Large intestine (tissue), 3 donors: ENCODE measurements at regions not wholly inside any gene's neighbourhood (a gene's known extent, or its start where the extent isn't known, plus 50 kb on each side); places are given as distances from the start of the nearest gene placed in this dataset.

Source experiments
- DNase-seq, 2 donors: peaks; one replicate each; pipeline versions ENCODE4 v3.0.0 to v3.0.0-alpha.2; 2013
- H3K27ac ChIP-seq: one replicate; pipeline ENCODE4 v1.5.1; 2013; ENCODE audit warnings: low read length
- H3K27me3 ChIP-seq: 2 replicates; pipeline ENCODE4 v1.6.1; 2013; ENCODE audit warnings: low read length; ENCODE audit not compliant: control insufficient read depth, insufficient read depth
- H3K36me3 ChIP-seq: 2 replicates; pipeline ENCODE4 v1.6.1; 2013; ENCODE audit warnings: low read length; ENCODE audit not compliant: control insufficient read depth, insufficient read depth
- H3K4me1 ChIP-seq: one replicate; pipeline ENCODE4 v1.6.1; 2013; ENCODE audit warnings: low read length; ENCODE audit not compliant: control insufficient read depth, insufficient read depth
- H3K4me3 ChIP-seq: one replicate; pipeline ENCODE4 v1.5.1; 2013; ENCODE audit warnings: low read length
- H3K9me3 ChIP-seq: one replicate; pipeline ENCODE4 v1.6.1; 2013; ENCODE audit warnings: mild to moderate bottlenecking, low read depth, low read length, moderate library complexity; ENCODE audit not compliant: control insufficient read depth
- WGBS: methylation state at CpG from one replicate; pipeline ENCODE4 v1.1.5; 2013; ENCODE audit warnings: low lambda C conversion rate; ENCODE audit not compliant: insufficient coverage; 5-methylcytosine and 5-hydroxymethylcytosine counted together

GRCh38 chr9:1276474-1276873 lies 226.3 kb downstream of the DMRT2 start:
- DNase-seq, result no peak
- Histone ChIP-seq H3K9me3 (no peaks in the 10 kb centered on the region), H3K27ac (no peak overlapping the region), H3K36me3 (no peaks in the 10 kb centered on the region), H3K4me3 (no peak overlapping the region), H3K4me1 (no peaks in the 10 kb centered on the region), H3K27me3 (no peaks in the 10 kb centered on the region)
- WGBS, result no CpG with 5 or more reads among the region's 2 CpGs

DNA sequence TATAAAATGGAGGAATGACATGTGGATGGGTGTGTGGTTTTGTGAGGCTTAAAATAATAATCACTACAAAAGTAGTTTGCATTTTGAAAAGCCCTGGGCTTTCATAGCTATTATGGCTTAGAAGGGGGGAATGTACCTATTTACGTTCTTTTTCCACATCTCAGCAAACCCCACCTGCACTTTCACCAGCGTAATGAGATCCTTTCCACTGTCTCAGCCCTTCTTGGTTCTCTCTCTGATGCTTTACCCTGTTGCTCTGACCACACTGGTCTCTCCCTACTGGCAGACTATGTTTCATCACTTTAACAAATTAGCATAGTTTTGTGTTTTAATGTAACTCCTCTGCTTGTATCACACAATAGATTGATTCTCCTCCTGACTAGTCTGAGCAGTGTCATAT lies 234.6 kb downstream of the DMRT2 start:
- WGBS, result 83% methylated on average over 1 of the region's 2 CpGs

GRCh38 chr9:1285526-1285925 lies 235.4 kb downstream of the DMRT2 start:
- no peak for DNase-seq
- Histone ChIP-seq H3K27me3 (no peaks in the 10 kb centered on the region), H3K4me3 (no peak overlapping the region), H3K9me3 (no peaks in the 10 kb centered on the region), H3K27ac (no peak overlapping the region), H3K4me1 (no peaks in the 10 kb centered on the region), H3K36me3 (no peaks in the 10 kb centered on the region)
- WGBS, result no CpG with 5 or more reads among the region's 3 CpGs

More for the DNA sequence above, 234.6 kb downstream of the DMRT2 start:
- no peak for DNase-seq
- H3K9me3 ChIP-seq, result no peaks in the 10 kb centered on the region
- no peaks in the 10 kb centered on the region for H3K36me3 ChIP-seq
- no peak overlapping the region for H3K27ac ChIP-seq
- no peaks in the 10 kb centered on the region for H3K27me3 ChIP-seq
- no peak overlapping the region for H3K4me3 ChIP-seq
- H3K4me1 ChIP-seq, result no peaks in the 10 kb centered on the region

DNA sequence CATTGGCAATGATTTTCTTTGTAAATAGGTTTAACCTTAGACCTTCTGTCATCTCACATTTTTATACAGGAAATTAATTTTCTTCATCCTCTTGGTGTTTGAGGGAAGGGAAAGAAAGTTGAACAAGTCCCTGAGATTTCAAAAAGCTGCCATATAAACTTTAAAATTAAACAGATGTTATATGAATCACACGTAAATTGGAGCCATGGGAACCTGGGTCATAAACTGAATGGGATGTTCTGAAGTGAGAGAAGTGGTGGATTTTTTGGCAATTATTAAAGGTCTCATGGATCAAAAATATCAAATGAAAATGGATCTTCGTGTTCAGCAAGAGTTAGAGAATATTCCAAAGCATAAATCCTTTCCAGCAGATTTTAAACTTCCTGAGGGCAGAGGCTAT lies 242.2 kb downstream of the DMRT2 start:
- DNase-seq, result no peak
- no peaks in the 10 kb centered on the region for H3K9me3 ChIP-seq
- H3K27ac ChIP-seq, result no peak overlapping the region
- no peaks in the 10 kb centered on the region for H3K36me3 ChIP-seq
- 83% methylated on average over 1 of the region's 2 CpGs for WGBS
- no peaks in the 10 kb centered on the region for H3K4me1 ChIP-seq
- no peak overlapping the region for H3K4me3 ChIP-seq
- no peaks in the 10 kb centered on the region for H3K27me3 ChIP-seq

DNA sequence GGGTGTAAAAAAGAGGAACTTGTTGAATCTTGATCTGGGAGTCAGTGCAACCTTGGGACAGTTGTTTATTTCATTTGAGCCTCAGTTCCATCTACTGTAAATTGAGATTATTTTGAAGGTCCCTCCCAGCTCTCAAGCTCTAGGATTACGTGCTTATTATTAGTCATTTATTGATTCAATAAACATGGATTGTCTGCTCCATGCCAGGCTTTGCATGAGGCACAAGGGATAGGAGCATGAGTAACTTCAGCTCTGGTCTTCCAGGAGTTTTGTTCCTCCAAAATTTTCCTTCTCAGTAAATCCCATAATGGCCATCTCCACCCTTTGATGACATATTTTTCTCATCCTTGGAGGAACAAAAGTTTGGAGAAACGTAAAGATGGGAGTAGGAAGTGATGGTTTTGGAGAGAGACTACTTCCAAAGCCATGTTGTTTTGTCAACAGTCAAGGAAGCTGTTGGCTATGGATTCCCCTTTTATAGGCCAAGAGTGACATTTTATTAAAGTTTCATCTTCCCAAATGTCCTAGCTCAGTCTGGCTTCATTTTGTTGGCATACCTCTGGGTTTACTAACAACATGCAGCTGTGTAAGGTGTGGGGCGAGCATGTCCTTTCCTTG lies 244.6 kb downstream of the DMRT2 start:
- DNase-seq, result no peak
- 60% methylated on average over 1 of the region's 3 CpGs for WGBS
- Histone ChIP-seq H3K27ac (no peak overlapping the region), H3K9me3 (no peaks in the 10 kb centered on the region), H3K4me3 (no peak overlapping the region), H3K4me1 (no peaks in the 10 kb centered on the region), H3K36me3 (no peaks in the 10 kb centered on the region), H3K27me3 (no peaks in the 10 kb centered on the region)

- no CpG with 5 or more reads among the region's 1 CpG for WGBS
- Histone ChIP-seq H3K9me3 (no peaks in the 10 kb centered on the region), H3K4me3 (no peak overlapping the region), H3K27ac (no peak overlapping the region), H3K36me3 (no peaks in the 10 kb centered on the region), H3K27me3 (no peaks in the 10 kb centered on the region), H3K4me1 (no peaks in the 10 kb centered on the region)
- DNase-seq, result no peak
These were observed 246.2 kb downstream of the DMRT2 start for GRCh38 chr9:1296331-1296730.

DNA sequence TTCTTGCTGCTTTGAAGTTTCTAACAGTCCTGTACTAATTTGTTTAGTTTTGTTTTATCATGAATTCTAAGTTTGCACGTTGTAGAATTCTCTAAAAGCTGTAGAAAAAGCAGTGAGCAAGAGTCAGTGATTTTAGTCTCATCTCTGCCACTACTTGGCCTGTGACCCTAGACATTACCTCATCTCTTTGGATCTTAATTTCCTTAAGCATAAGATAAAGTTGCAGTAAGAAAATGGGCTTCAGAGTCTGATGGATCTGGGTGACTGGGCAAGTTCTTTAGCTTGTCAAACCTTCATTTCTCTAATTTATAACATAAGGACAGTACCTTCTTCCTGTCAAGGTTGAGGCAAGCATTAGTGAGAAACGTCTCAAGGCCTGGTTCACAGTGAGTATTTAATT lies 247.9 kb downstream of the DMRT2 start:
- H3K4me1 ChIP-seq, result no peaks in the 10 kb centered on the region
- no peaks in the 10 kb centered on the region for H3K27me3 ChIP-seq
- DNase-seq, result no peak
- no peaks in the 10 kb centered on the region for H3K36me3 ChIP-seq
- H3K27ac ChIP-seq, result no peak overlapping the region
- H3K9me3 ChIP-seq, result no peaks in the 10 kb centered on the region
- no peak overlapping the region for H3K4me3 ChIP-seq
- WGBS, result no CpG with 5 or more reads among the region's 2 CpGs

- Histone ChIP-seq H3K27me3 (no peaks in the 10 kb centered on the region), H3K27ac (no peak overlapping the region), H3K9me3 (no peaks in the 10 kb centered on the region), H3K4me1 (no peaks in the 10 kb centered on the region), H3K36me3 (no peaks in the 10 kb centered on the region), H3K4me3 (no peak overlapping the region)
- WGBS, result 13% methylated on average over 1 of the region's 1 CpG
- no peak for DNase-seq
These were observed 250.8 kb downstream of the DMRT2 start for GRCh38 chr9:1300941-1301340.

DNA sequence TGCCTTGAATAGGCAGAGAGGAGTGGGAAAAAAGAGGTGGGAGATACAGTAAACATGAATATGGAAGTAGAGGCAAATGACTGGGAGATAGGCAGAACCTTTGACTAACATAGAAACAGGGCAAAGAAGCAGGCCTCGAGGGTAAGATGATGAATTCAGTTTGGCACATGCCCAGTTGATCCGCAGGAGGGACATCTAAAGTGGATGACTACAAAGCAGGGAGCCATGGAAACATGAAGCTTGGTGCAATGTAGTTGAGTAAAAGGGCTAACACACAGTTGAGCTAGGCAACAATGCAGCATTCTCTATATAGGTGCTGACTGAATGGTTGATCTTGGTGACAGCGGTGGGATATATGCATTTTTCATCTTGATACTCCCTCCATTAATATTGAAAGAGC lies 253.8 kb downstream of the DMRT2 start:
- 71% methylated on average over 1 of the region's 3 CpGs for WGBS
- no peak overlapping the region for H3K4me3 ChIP-seq
- H3K36me3 ChIP-seq, result no peaks in the 10 kb centered on the region
- no peaks in the 10 kb centered on the region for H3K27me3 ChIP-seq
- no peaks in the 10 kb centered on the region for H3K9me3 ChIP-seq
- H3K4me1 ChIP-seq, result no peaks in the 10 kb centered on the region
- DNase-seq, result no peak
- H3K27ac ChIP-seq, result no peak overlapping the region

- WGBS, result 100% methylated on average over 1 of the region's 2 CpGs
- Histone ChIP-seq H3K27ac (no peak overlapping the region), H3K4me1 (no peaks in the 10 kb centered on the region), H3K9me3 (no peaks in the 10 kb centered on the region), H3K36me3 (no peaks in the 10 kb centered on the region), H3K27me3 (no peaks in the 10 kb centered on the region), H3K4me3 (no peak overlapping the region)
- no peak for DNase-seq
These were observed 261.4 kb downstream of the DMRT2 start for GRCh38 chr9:1311462-1312042.

GRCh38 chr9:1319436-1319835 lies 269.3 kb downstream of the DMRT2 start:
- 71% methylated on average over 1 of the region's 4 CpGs for WGBS

More at GRCh38 chr9:1319436-1319835, 269.3 kb downstream of the DMRT2 start:
- DNase-seq, result no peak
- no peak overlapping the region for H3K27ac ChIP-seq
- H3K4me1 ChIP-seq, result no peaks in the 10 kb centered on the region
- H3K9me3 ChIP-seq, result no peaks in the 10 kb centered on the region
- no peak overlapping the region for H3K4me3 ChIP-seq
- no peaks in the 10 kb centered on the region for H3K36me3 ChIP-seq
- H3K27me3 ChIP-seq, result peaks cover 14% of the 10 kb centered on the region
